ENCODE measurements at regions not wholly inside any gene's neighbourhood (a gene's known extent, or its start where the extent isn't known, plus 50 kb on each side); places are given as distances from the start of the nearest gene placed in this dataset.

DNA sequence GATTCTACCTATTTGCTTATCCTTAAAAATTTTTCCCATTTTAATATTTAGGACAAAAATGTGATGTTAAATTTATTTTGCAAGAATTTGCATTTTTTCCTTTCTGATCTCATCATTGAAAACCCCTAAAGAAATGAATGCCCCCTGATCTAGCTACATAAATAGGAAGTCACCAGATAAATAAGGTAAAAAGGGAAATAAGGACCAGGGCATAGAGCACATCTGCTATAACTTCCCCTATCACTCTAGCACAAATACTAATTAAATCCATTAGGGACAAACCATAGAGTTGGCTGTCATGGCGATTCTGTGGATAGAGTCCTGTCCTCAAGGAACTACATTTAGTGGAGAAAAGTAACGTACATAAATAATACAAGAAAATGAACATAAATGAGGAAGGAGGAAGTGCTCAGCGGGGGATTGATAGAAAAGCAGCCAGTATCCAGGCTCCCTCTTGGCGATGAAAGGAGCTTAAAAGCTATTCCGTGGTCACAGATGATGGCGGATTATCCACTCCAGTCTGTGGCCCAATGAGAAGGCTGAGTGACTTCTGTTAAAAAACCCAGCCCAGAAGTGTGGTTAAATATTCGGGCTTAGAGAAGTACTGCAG is 76.9 kb upstream of the RPL34 start:
- WGBS (ENCODE audit: low lambda C conversion rate, missing lambda C conversion rate) = 88% methylated on average over 7 of the region's 7 CpGs
- TF ChIP-seq, protein P1, sequence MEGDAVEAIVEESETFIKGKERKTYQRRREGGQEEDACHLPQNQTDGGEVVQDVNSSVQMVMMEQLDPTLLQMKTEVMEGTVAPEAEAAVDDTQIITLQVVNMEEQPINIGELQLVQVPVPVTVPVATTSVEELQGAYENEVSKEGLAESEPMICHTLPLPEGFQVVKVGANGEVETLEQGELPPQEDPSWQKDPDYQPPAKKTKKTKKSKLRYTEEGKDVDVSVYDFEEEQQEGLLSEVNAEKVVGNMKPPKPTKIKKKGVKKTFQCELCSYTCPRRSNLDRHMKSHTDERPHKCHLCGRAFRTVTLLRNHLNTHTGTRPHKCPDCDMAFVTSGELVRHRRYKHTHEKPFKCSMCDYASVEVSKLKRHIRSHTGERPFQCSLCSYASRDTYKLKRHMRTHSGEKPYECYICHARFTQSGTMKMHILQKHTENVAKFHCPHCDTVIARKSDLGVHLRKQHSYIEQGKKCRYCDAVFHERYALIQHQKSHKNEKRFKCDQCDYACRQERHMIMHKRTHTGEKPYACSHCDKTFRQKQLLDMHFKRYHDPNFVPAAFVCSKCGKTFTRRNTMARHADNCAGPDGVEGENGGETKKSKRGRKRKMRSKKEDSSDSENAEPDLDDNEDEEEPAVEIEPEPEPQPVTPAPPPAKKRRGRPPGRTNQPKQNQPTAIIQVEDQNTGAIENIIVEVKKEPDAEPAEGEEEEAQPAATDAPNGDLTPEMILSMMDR (IDR thresholded peaks at IDR 0.05; ENCODE audit: poor library complexity) = no peak
- TF ChIP-seq EZH2phosphoT487 (IDR thresholded peaks at IDR 0.05; ENCODE audit: low read depth, severe bottlenecking, unreplicated experiment) (no peak), EZH2 (IDR thresholded peaks at IDR 0.05; ENCODE audit: borderline replicate concordance) (no peak)
- no peaks in the 10 kb centered on the region for H3K36me3 ChIP-seq (replicated peaks; ENCODE audit: insufficient read depth, low read depth)

DNA sequence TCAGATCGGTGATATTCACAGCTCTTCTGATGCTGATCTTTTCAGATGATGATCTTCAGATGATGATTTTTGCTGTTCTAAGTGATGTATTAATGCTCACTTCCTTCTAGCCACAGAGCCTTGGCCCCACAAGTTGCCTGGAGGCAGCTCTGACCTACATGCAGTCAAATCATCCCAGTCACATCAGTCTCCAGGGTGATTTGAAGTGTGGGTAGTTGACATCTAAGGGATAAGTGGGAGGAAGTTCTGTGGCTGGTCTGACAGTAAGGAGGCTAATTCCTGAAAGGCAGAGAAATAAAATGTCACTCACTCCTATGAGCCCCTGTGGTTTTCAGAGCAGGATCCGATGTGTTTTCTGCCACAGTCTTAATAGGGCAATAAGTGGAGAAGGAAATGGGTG is 79.8 kb upstream of the RPL34 start:
- H3K4me3 ChIP-seq = no peak overlapping the region
- no peaks in the 10 kb centered on the region for H3K36me3 ChIP-seq (replicated peaks; ENCODE audit: insufficient read depth, low read depth)
- no peaks in the 10 kb centered on the region for H3K79me2 ChIP-seq
- H3K4me1 ChIP-seq (ENCODE audit: insufficient read depth) = peaks cover 6% of the 10 kb centered on the region
- H3K27me3 ChIP-seq = no peaks in the 10 kb centered on the region
- 75% methylated on average over 2 of the region's 2 CpGs for WGBS (ENCODE audit: low lambda C conversion rate, missing lambda C conversion rate)
- H3K9me3 ChIP-seq (ENCODE audit: low read depth) = no peaks in the 10 kb centered on the region
- H2AFZ ChIP-seq = no peak overlapping the region
- H3K27ac ChIP-seq = no peak overlapping the region
- TF ChIP-seq EZH2 (IDR thresholded peaks at IDR 0.05; ENCODE audit: borderline replicate concordance) = no peak
- no peak for TF ChIP-seq EZH2phosphoT487 (IDR thresholded peaks at IDR 0.05; ENCODE audit: low read depth, severe bottlenecking, unreplicated experiment)
- TF ChIP-seq, protein P1 (IDR thresholded peaks at IDR 0.05; ENCODE audit: poor library complexity) = no peak
- no peak overlapping the region for H3K4me2 ChIP-seq
- no peaks in the 10 kb centered on the region for H4K20me1 ChIP-seq (ENCODE audit: insufficient read depth, poor library complexity, severe bottlenecking)
- no peaks in the 10 kb centered on the region for H3K9me2 ChIP-seq (replicated peaks; ENCODE audit: insufficient read depth)
- DNase-seq (ENCODE audit: low spot score) = no peak

More for the DNA sequence above, 76.9 kb upstream of the RPL34 start:
- Histone ChIP-seq H3K9me2 (replicated peaks; ENCODE audit: insufficient read depth) (no peaks in the 10 kb centered on the region), H3K4me3 (no peak overlapping the region), H2AFZ (no peak overlapping the region), H3K27me3 (no peaks in the 10 kb centered on the region), H3K4me1 (ENCODE audit: insufficient read depth) (no peaks in the 10 kb centered on the region), H3K27ac (no peak overlapping the region), H4K20me1 (ENCODE audit: insufficient read depth, poor library complexity, severe bottlenecking) (no peaks in the 10 kb centered on the region), H3K9me3 (ENCODE audit: low read depth) (no peaks in the 10 kb centered on the region), H3K4me2 (no peak overlapping the region), H3K79me2 (no peaks in the 10 kb centered on the region)
- no peak for DNase-seq (ENCODE audit: low spot score)

DNA sequence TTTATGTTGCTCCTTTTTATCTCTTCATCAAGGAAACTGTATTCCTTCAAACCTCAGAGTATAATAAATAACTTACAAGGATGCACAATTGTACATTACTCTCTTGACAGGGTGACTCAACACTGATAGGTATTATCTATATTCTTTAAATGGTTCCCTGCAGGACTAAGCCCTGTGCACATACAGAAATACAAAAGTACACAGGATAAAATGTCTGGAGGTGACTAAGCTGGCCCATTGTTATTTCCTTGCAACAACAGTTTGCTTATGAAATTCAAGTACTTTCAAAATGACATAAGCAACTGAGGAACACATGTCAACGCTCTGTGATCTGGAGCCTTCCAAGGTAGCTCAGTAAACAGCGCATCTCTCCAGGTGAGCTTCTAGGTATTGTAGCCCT is 83.8 kb upstream of the RPL34 start:
- Histone ChIP-seq H3K36me3 (replicated peaks; ENCODE audit: insufficient read depth, low read depth) (no peaks in the 10 kb centered on the region), H3K9me3 (ENCODE audit: low read depth) (no peaks in the 10 kb centered on the region), H4K20me1 (ENCODE audit: insufficient read depth, poor library complexity, severe bottlenecking) (no peaks in the 10 kb centered on the region), H3K9me2 (replicated peaks; ENCODE audit: insufficient read depth) (no peaks in the 10 kb centered on the region), H3K4me2 (no peak overlapping the region), H3K4me3 (no peak overlapping the region), H3K79me2 (no peaks in the 10 kb centered on the region), H3K27me3 (no peaks in the 10 kb centered on the region), H3K27ac (peak overlapping the region; percentile 20), H3K4me1 (ENCODE audit: insufficient read depth) (peaks cover 6% of the 10 kb centered on the region), H2AFZ (no peak overlapping the region)
- WGBS (ENCODE audit: low lambda C conversion rate, missing lambda C conversion rate) = 80% methylated on average over 2 of the region's 2 CpGs
- peak; percentile 29 for DNase-seq (ENCODE audit: low spot score)
- TF ChIP-seq, protein P1 (IDR thresholded peaks at IDR 0.05; ENCODE audit: poor library complexity) = no peak
- no peak for TF ChIP-seq EZH2phosphoT487 (IDR thresholded peaks at IDR 0.05; ENCODE audit: low read depth, severe bottlenecking, unreplicated experiment)
- no peak for TF ChIP-seq EZH2 (IDR thresholded peaks at IDR 0.05; ENCODE audit: borderline replicate concordance)
